HG02610 (cell line): ENCODE measurements at regions not wholly inside any gene's neighbourhood (a gene's known extent, or its start where the extent isn't known, plus 50 kb on each side); places are given as distances from the start of the nearest gene placed in this dataset.
A peak's percentile ranks its signal among the peaks of the same experiment; 100 is the strongest.

Source experiments
- ATAC-seq: cut with Tn5 transposase; IDR thresholded peaks from one replicate; pipeline ENCODE4 v1.9.1; 2021; ENCODE audit warnings: mild to moderate bottlenecking, moderate library complexity; ENCODE audit not compliant: unreplicated experiment

GRCh38 chr2:64312622-64313397, 141.2 kb upstream of the LGALSL start:
- no peak for ATAC-seq

GRCh38 chr2:64313398-64313723, 140.6 kb upstream of the LGALSL start:
- ATAC-seq, result no peak

- ATAC-seq, result no peak
These were observed 138.5 kb upstream of the LGALSL start for GRCh38 chr2:64315291-64315960.

GRCh38 chr2:64317707-64318475, 136.1 kb upstream of the LGALSL start:
- ATAC-seq, result peak; percentile 65

GRCh38 chr2:64318476-64318748, 135.6 kb upstream of the LGALSL start:
- ATAC-seq, result peak; percentile 73

- no peak for ATAC-seq
These were observed 134.1 kb upstream of the LGALSL start for GRCh38 chr2:64319896-64320295.

- ATAC-seq, result no peak
These were observed 131.5 kb upstream of the LGALSL start for GRCh38 chr2:64322433-64322832.

- no peak for ATAC-seq
These were observed 130.8 kb upstream of the LGALSL start for GRCh38 chr2:64323197-64323596.

GRCh38 chr2:64324746-64325410, 129.1 kb upstream of the LGALSL start:
- no peak for ATAC-seq

GRCh38 chr2:64325477-64325851, 128.5 kb upstream of the LGALSL start:
- peak; percentile 33 for ATAC-seq

GRCh38 chr2:64325852-64326577, 127.9 kb upstream of the LGALSL start:
- peak; percentile 82 for ATAC-seq

GRCh38 chr2:64326578-64327050, 127.3 kb upstream of the LGALSL start:
- ATAC-seq, result no peak

- no peak for ATAC-seq
These were observed 126.8 kb upstream of the LGALSL start for GRCh38 chr2:64327129-64327509.

GRCh38 chr2:64327510-64328414, 126.2 kb upstream of the LGALSL start:
- no peak for ATAC-seq

- peak; percentile 17 for ATAC-seq
These were observed 125.6 kb upstream of the LGALSL start for GRCh38 chr2:64328415-64328722.

GRCh38 chr2:64328756-64329155, 125.2 kb upstream of the LGALSL start:
- ATAC-seq, result no peak

- ATAC-seq, result no peak
These were observed 124.1 kb upstream of the LGALSL start for GRCh38 chr2:64329848-64330247.

- no peak for ATAC-seq
These were observed 123.5 kb upstream of the LGALSL start for GRCh38 chr2:64330281-64331113.

- no peak for ATAC-seq
These were observed 122.8 kb upstream of the LGALSL start for GRCh38 chr2:64331114-64331645.
